B cell (primary cell): ENCODE measurements at regions not wholly inside any gene's neighbourhood (a gene's known extent, or its start where the extent isn't known, plus 50 kb on each side); places are given as distances from the start of the nearest gene placed in this dataset.

Source experiments
- ATAC-seq: fragments of 200-7000 bp; cut with Tn5 transposase; one replicate; pipeline ENCODE4 v1.10.0; 2021; ENCODE audit warnings: low read depth, mild to moderate bottlenecking, moderate number of reproducible peaks, moderate library complexity
- CTCF ChIA-PET: fragments of 350-600 bp; sonication (Branson Sonifier 250); formaldehyde crosslinking; loops from one replicate; lab custom pipeline; 2021; ENCODE audit warnings: antibody characterized with exemption, inconsistent platforms; lab: Charles Lee
- POLR2A ChIA-PET: fragments of 350-600 bp; sonication (Branson Sonifier 250); formaldehyde crosslinking; loops from one replicate; lab custom pipeline; 2021; ENCODE audit warnings: antibody characterized with exemption; lab: Charles Lee
- DNase-seq: peaks from one replicate; pipeline ENCODE4 v3.0.0; 2013
- H2AFZ ChIP-seq: 2 replicates; pipeline ENCODE4 v1.6.1; 2012; ENCODE audit warnings: mild to moderate bottlenecking, low read depth, low read length; ENCODE audit not compliant: insufficient read depth, poor library complexity, severe bottlenecking
- H3K27ac ChIP-seq, 2 donors: 1 replicate in 1 of 2; 2 replicates in 1 of 2; pipeline ENCODE4 v1.5.1; 2012 to 2013; ENCODE audit warnings: low read length in 2 of 2, mild to moderate bottlenecking in 2 of 2, moderate library complexity in 1 of 2
- H3K27me3 ChIP-seq, 4 experiments: fragments of 200-600 bp in 1 of 4; sonication (generic) in 1 of 4; replicated peaks in 1 of 4; 1 replicate in 2 of 4; 2 replicates in 2 of 4; pipeline versions ENCODE4 v1.6.1 to v1.7.0; 2013 to 2016; ENCODE audit warnings: low read length in 3 of 4, mild to moderate bottlenecking in 2 of 4, mixed read lengths in 1 of 4, moderate library complexity in 1 of 4; ENCODE audit not compliant: insufficient read depth in 4 of 4, control insufficient read depth in 3 of 4; ENCODE audit errors: control extremely low read depth in 1 of 4
- H3K36me3 ChIP-seq, 2 experiments: replicated peaks in 1 of 2; 1 replicate in 1 of 2; 2 replicates in 1 of 2; pipeline versions ENCODE4 v1.6.1 to v1.7.1; 2013; ENCODE audit warnings: low read length in 1 of 2; ENCODE audit not compliant: insufficient read depth in 2 of 2, control insufficient read depth in 1 of 2; ENCODE audit errors: control extremely low read depth in 1 of 2, extremely low read depth in 1 of 2
- H3K4me1 ChIP-seq, 2 donors: fragments of 200-600 bp in 1 of 2; sonication (generic) in 1 of 2; 1 replicate in 1 of 2; 2 replicates in 1 of 2; pipeline versions ENCODE4 v1.5.1 to v1.6.1; 2013 to 2017; ENCODE audit warnings: low read length in 2 of 2; ENCODE audit not compliant: control insufficient read depth in 2 of 2, insufficient read depth in 2 of 2
- H3K4me2 ChIP-seq: replicated peaks from 2 replicates; pipeline ENCODE3; 2012; ENCODE audit warnings: mild to moderate bottlenecking, low read depth, low read length; ENCODE audit not compliant: poor library complexity, severe bottlenecking
- H3K4me3 ChIP-seq, 5 experiments: fragments of 200-600 bp in 1 of 5; sonication (generic) in 1 of 5; 1 replicate in 3 of 5; 2 replicates in 2 of 5; pipeline versions ENCODE4 v1.5.1 to v1.7.0; 2011 to 2016; ENCODE audit warnings: low read length in 4 of 5, mild to moderate bottlenecking in 4 of 5, low read depth in 2 of 5, control low read depth in 1 of 5, moderate library complexity in 1 of 5; ENCODE audit not compliant: insufficient read depth in 1 of 5; ENCODE audit errors: control extremely low read depth in 1 of 5, extremely low read depth in 1 of 5
- H3K79me2 ChIP-seq: fragments of 200-600 bp; sonication (generic); one replicate; pipeline ENCODE4 v1.6.0; 2016; ENCODE audit warnings: low read length; ENCODE audit not compliant: control insufficient read depth, insufficient read depth
- H3K9ac ChIP-seq: fragments of 200-600 bp; sonication (generic); 2 replicates; pipeline ENCODE4 v1.6.1; 2017; ENCODE audit warnings: mild to moderate bottlenecking, low read length, moderate library complexity
- H3K9me3 ChIP-seq, 3 donors: one replicate each; pipeline versions ENCODE4 v1.6.1 to v1.7.1; 2013; ENCODE audit warnings: low read length in 2 of 3; ENCODE audit not compliant: control insufficient read depth in 2 of 3, insufficient read depth in 1 of 3; ENCODE audit errors: control extremely low read depth in 1 of 3
- H4K20me1 ChIP-seq: 2 replicates; pipeline ENCODE4 v1.6.0; 2012; ENCODE audit warnings: mild to moderate bottlenecking, low read length; ENCODE audit not compliant: insufficient read depth, control insufficient read depth, poor library complexity, severe bottlenecking
- H3K27ac Mint-ChIP-seq: one replicate; pipeline ENCODE4 v1.8.0; 2021; ENCODE audit warnings: mixed read lengths
- H3K27me3 Mint-ChIP-seq: one replicate; pipeline ENCODE4 v1.8.0; 2021; ENCODE audit warnings: mixed read lengths
- H3K4me1 Mint-ChIP-seq: one replicate; pipeline ENCODE4 v1.8.0; 2021; ENCODE audit warnings: mixed read lengths
- H3K4me3 Mint-ChIP-seq: one replicate; pipeline ENCODE4 v1.8.0; 2021; ENCODE audit warnings: mixed read lengths
- H3K9me3 Mint-ChIP-seq: one replicate; pipeline ENCODE4 v1.8.0; 2022; ENCODE audit warnings: mixed read lengths; ENCODE audit not compliant: insufficient read depth
- CTCF ChIP-seq: fragments of 200-600 bp; IDR thresholded peaks from one replicate; pipeline ENCODE4 v1.8.0; 2022; ENCODE audit warnings: antibody characterized with exemption, mild to moderate bottlenecking
- EZH2 ChIP-seq: IDR thresholded peaks from 2 replicates; pipeline ENCODE4 v1.6.1; 2012; ENCODE audit warnings: borderline replicate concordance, low read depth, mild to moderate bottlenecking, moderate library complexity, low read length; ENCODE audit not compliant: insufficient read depth, poor library complexity, severe bottlenecking
- WGBS: methylation state at CpG from one replicate; pipeline ENCODE4 v1.1.5; 2013; ENCODE audit warnings: missing lambda C conversion rate; ENCODE audit not compliant: insufficient coverage; 5-methylcytosine and 5-hydroxymethylcytosine counted together
- intact Hi-C: fragments of 100-400 bp; cut with micrococcal nuclease; formaldehyde crosslinking; loops from one replicate; pipeline ENCODE4 v1.10.0; 2022

DNA sequence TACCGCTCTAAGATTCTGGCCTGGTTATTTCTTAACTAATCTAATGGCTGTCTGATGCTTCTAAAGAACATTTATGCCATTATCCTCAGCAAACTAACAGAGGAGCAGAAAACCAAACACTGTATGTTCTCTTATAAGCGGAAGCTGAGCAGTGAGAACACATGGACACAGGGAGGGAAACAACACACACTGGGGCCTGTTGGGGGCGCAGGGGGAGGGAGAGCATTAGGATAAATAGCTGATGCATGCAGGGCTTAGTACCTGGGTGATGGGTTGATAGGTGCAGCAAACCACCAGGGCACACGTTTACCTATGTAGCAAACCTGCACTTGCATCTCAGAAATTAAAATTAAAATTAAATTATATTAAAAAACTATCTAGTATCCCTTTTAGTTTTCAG, 853.5 kb downstream of the GATA3 start:
- no peak overlapping the region for H3K4me2 ChIP-seq
- DNase-seq (no peak), ATAC-seq (no peak)
- Mint-ChIP-seq H3K4me1 (no peaks in the 10 kb centered on the region), H3K4me3 (no peak overlapping the region), H3K27ac (no peak overlapping the region), H3K9me3 (no peaks in the 10 kb centered on the region), H3K27me3 (no peaks in the 10 kb centered on the region)
- ChIA-PET POLR2A (no interaction called here), CTCF (no interaction called here)
- H3K4me3 ChIP-seq, result no peak overlapping the region
- H3K4me1 ChIP-seq, result no peaks in the 10 kb centered on the region
- no peak overlapping the region for H3K9ac ChIP-seq
- no peak overlapping the region for H2AFZ ChIP-seq
- no peak for TF ChIP-seq CTCF
- TF ChIP-seq EZH2, result no peak
- H3K27ac ChIP-seq, result no peak overlapping the region
- intact Hi-C loops, result no loop called here
- H4K20me1 ChIP-seq, result no peaks in the 10 kb centered on the region
- WGBS, result 100% methylated on average over 1 of the region's 4 CpGs
- no peaks in the 10 kb centered on the region for H3K36me3 ChIP-seq
- peaks cover 0 to 2% (median 0%) of the 10 kb centered on the region in 3 donors for H3K9me3 ChIP-seq
- no peaks in the 10 kb centered on the region for H3K27me3 ChIP-seq
- H3K79me2 ChIP-seq, result no peaks in the 10 kb centered on the region

- intact Hi-C loops, result no loop called here
- H3K4me2 ChIP-seq, result no peak overlapping the region
- POLR2A ChIA-PET, result no interaction called here
These were observed 855.8 kb downstream of the GATA3 start for GRCh38 chr10:8910314-8910713.

More at GRCh38 chr10:8910314-8910713, 855.8 kb downstream of the GATA3 start:
- H3K4me3 Mint-ChIP-seq, result no peak overlapping the region
- no peaks in the 10 kb centered on the region for H3K9me3 ChIP-seq
- H3K4me1 ChIP-seq, result no peaks in the 10 kb centered on the region
- no peaks in the 10 kb centered on the region for H3K4me1 Mint-ChIP-seq
- H3K27me3 Mint-ChIP-seq, result no peaks in the 10 kb centered on the region
- H3K27ac Mint-ChIP-seq, result no peak overlapping the region
- H3K4me3 ChIP-seq, result no peak overlapping the region
- H4K20me1 ChIP-seq, result no peaks in the 10 kb centered on the region
- 100% methylated on average over 1 of the region's 3 CpGs for WGBS
- H3K36me3 ChIP-seq, result no peaks in the 10 kb centered on the region
- H3K27me3 ChIP-seq, result no peaks in the 10 kb centered on the region
- ATAC-seq (no peak), DNase-seq (no peak)
- CTCF ChIA-PET, result no interaction called here
- H3K9me3 Mint-ChIP-seq, result no peaks in the 10 kb centered on the region
- H3K27ac ChIP-seq, result no peak overlapping the region
- H2AFZ ChIP-seq, result no peak overlapping the region
- H3K79me2 ChIP-seq, result no peaks in the 10 kb centered on the region
- no peak overlapping the region for H3K9ac ChIP-seq
- no peak for TF ChIP-seq EZH2
- TF ChIP-seq CTCF, result no peak
